NCI-H146 (cell line): ENCODE measurements at regions not wholly inside any gene's neighbourhood (a gene's known extent, or its start where the extent isn't known, plus 50 kb on each side); places are given as distances from the start of the nearest gene placed in this dataset.

Experiments
- DNase-seq: peaks from one replicate; lab custom pipeline; 2025; lab: John Stamatoyannopoulos, UW

DNA sequence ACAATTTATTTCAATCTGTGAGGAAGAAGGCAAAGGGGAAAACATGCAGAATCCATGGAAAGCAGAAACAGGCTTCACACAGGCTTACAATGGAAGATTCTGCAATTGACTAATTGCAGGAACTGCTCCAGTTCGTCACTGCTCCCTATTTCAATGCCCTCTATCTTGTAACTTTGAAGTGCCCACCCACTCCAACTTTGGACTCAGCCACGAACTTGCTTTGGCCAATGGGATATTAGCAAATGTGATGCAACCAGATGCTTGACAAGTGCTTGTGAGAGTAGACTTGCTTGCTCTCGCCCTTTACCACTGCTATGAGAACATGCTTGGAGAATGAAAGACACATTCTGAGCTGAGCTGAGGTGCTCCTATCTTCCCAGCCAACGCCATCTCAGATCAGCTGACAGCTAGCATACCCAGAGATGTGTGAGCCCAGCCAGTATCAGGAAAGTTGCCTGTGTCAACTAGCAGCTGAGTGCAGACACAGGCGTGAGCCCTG, 105.7 kb upstream of the PTCHD1 start:
- DNase-seq, result no peak

DNA sequence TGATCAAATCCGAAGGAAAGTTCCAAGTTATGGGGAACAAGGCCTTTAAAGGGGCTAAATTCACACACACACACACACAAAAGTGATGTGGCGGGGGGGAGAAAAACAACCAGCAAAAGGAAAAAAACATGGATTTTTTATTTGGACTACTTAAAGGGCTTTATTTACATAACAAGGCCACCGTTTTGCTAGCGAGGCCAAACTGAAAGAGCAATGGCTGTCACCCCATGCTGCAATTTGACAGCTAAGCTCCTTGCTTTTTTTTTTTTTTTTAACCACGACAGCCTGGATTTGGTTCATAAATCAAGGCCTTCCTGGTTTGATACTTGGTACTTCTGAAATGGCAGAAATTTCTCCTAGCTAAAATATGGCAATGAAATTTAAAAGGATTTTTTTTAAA, 99.6 kb upstream of the PTCHD1 start:
- DNase-seq, result no peak

GRCh38 chrX:23246001-23246400, 88.6 kb upstream of the PTCHD1 start:
- no peak for DNase-seq

DNA sequence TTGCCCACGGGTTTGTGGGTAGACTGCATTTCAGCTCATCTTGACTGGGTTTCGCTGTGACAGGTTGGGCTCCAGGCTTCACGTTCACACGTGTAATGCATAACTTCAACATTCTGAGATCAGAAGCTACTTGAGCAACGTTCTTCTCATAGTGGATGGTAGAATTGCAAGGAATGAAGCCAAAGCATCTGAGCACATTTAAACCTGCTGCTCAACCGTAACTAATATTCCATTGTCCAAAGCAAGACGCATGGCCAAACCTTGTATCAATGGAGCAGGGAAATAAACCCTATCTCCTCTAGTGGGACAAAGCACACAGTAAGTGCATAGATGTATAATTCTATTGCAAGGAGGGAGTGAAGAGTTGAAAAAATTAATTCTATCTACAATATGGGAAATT, 86.5 kb upstream of the PTCHD1 start:
- no peak for DNase-seq

DNA sequence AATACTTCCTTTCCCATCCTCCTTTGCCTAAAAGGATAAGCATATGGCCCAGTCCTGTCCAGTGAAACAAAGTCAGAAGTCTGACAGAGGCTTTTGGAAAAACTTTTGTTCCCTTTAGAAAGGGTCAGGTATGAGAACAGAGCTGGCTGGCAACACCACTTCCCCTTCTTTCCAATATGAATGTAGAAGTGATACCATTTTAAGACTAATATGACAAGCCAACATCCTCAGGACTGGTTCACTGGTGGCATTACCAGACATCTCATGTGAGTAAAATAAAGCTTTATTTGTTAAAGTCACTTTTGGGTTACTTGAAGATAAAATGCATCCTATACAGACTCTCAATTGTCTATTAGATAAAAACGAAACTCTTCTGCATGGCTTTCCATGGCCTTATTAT, 83.6 kb upstream of the PTCHD1 start:
- DNase-seq, result no peak

DNA sequence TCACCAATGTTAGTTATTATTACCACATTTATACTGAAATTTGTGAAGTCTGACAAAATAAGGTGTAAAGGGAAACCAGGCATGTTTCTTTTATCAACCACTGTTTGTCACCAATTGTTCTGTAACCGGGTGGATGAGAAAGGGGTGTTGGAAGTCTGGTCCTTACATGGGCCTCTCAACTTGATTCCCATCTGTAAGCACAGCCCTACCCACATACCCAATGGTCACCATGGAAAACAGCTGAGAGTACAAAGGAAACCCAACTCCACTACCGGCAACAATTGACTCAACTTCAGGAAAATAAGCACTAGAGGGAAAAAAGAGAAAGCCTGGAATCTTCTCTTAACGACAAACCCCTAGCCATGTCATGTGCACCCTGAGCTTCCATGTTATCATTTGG, 70.8 kb upstream of the PTCHD1 start:
- DNase-seq, result no peak

GRCh38 chrX:23269923-23270322, 64.7 kb upstream of the PTCHD1 start:
- DNase-seq, result no peak

DNA sequence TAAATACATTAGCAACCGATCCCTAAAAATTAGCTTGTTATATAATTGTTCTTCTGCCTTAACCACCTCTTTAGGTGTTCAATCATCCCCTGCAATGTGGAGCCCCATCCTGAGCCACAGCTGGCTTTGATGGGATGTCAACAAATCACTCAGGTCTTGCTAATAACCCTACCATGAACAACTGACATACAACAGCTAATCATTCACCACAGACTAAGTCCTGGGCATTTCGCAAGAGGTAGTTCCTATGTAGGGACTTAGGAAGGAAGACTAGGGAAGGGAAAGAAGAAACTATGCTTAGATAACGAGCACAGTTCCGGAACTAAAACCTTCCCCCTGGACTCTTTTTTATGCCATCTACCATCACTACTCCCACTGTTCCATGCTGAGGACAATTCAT, 63.6 kb upstream of the PTCHD1 start:
- no peak for DNase-seq

DNA sequence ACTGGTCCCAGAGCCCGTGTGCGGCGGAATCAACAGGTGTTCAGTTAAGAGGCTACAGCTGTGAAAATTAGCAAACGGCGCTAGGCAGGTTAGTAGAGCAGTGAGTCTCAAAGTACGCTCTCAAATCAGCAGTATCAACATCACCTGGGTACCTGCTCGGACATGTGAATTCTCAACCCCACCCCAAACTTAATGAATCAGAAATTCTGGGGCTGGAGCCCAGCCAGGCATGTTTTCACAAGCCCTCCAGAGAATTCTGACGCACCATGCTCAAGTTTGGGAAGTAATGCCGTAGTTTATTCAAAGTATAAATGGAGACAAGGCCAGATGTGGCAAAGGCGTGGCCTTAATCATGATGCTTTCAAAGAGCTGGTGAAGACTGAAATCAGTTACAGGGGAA, 58.2 kb upstream of the PTCHD1 start:
- no peak for DNase-seq
